Duodenal mucosa (tissue), 2 donors: ENCODE measurements at regions not wholly inside any gene's neighbourhood (a gene's known extent, or its start where the extent isn't known, plus 50 kb on each side); places are given as distances from the start of the nearest gene placed in this dataset.

Experiments used
- H3K27ac ChIP-seq: one replicate; pipeline ENCODE4 v1.7.0; 2013; ENCODE audit warnings: low read depth, low read length
- H3K27me3 ChIP-seq, 2 donors: one replicate each; pipeline ENCODE4 v1.7.0; 2013; ENCODE audit warnings: low read length in 2 of 2, control low read depth in 1 of 2; ENCODE audit not compliant: insufficient read depth in 2 of 2, control insufficient read depth in 1 of 2
- H3K36me3 ChIP-seq, 2 donors: one replicate each; pipeline ENCODE4 v1.7.0; 2013; ENCODE audit warnings: low read length in 2 of 2, control low read depth in 1 of 2; ENCODE audit not compliant: insufficient read depth in 2 of 2, control insufficient read depth in 1 of 2
- H3K4me1 ChIP-seq, 2 donors: one replicate each; pipeline ENCODE4 v1.7.0; 2013; ENCODE audit warnings: low read length in 2 of 2, control low read depth in 1 of 2; ENCODE audit not compliant: insufficient read depth in 2 of 2, control insufficient read depth in 1 of 2
- H3K4me3 ChIP-seq, 2 donors: one replicate each; pipeline ENCODE4 v1.7.0; 2013; ENCODE audit warnings: low read length in 2 of 2, low read depth in 1 of 2
- H3K9ac ChIP-seq, 2 donors: one replicate each; pipeline ENCODE4 v1.7.0; 2013; ENCODE audit warnings: low read length in 2 of 2, low read depth in 1 of 2
- H3K9me3 ChIP-seq, 2 donors: one replicate each; pipeline ENCODE4 v1.7.0; 2013; ENCODE audit warnings: low read length in 2 of 2, control low read depth in 1 of 2; ENCODE audit not compliant: control insufficient read depth in 1 of 2

DNA sequence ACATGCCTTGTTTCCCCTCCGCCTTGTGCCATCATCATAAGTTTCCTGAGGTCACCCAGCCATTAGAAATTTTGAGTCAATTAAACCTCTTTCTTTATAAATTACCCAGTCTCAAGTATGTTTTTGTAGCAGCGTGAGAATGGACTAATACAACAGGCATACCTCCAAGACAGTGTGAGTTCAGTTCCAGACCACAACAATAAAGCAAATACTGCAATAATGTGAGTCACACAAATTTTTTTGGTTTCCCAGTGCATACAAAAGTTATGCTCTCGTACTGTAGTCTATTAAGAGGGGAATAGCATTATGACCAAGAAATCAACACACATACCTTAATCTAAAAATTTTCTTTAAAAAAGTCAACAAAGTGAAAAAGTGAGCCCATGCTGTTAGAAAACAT lies 217.2 kb downstream of the NR4A2 start:
- no peaks in the 10 kb centered on the region for H3K9me3 ChIP-seq
- H3K36me3 ChIP-seq = no peaks in the 10 kb centered on the region
- no peak overlapping the region for H3K9ac ChIP-seq
- no peak overlapping the region for H3K4me3 ChIP-seq
- H3K4me1 ChIP-seq = no peaks in the 10 kb centered on the region
- no peak overlapping the region for H3K27ac ChIP-seq
- no peaks in the 10 kb centered on the region for H3K27me3 ChIP-seq

DNA sequence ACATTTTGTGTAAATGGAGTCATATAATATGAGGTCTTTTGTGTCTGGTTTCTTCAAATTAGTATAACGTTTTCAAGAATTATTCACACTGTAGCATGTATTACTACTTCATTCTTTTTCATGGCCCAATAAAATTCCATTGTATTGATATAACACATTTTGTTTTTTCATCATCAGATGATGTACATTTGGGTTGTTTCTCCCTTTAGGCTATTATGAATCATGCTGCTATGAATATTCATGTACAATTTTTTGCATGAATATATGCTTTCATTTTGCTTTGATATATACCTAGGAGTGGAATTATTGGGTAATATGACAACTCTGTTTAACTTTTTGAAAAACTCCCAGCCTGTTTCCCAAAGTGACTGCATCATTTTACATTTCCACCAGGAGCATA lies 220.2 kb downstream of the NR4A2 start:
- Histone ChIP-seq H3K4me1 (no peaks in the 10 kb centered on the region), H3K4me3 (no peak overlapping the region), H3K9ac (no peak overlapping the region), H3K27me3 (no peaks in the 10 kb centered on the region), H3K27ac (no peak overlapping the region), H3K36me3 (no peaks in the 10 kb centered on the region), H3K9me3 (no peaks in the 10 kb centered on the region)

DNA sequence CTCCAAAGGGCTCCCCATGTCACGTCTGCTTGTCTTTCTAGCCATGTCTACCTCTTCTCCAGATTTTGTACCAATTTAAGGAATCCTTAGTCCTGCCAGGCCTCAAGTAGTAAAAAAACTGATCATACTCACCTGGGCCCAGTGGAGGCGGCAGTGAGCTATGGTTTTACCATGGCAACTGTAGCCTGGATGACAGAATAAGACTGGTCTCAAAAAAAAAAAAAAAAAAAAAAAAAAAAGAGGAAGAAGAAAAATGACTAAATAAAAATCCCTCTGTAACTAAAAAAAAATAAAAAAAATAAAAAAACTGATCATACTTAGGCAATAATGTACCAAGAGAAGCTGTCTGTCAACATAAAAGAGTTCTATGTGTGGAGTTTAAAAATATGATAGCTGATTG lies 221.6 kb downstream of the NR4A2 start:
- Histone ChIP-seq H3K4me1 (no peaks in the 10 kb centered on the region), H3K27ac (no peak overlapping the region), H3K4me3 (no peak overlapping the region), H3K27me3 (no peaks in the 10 kb centered on the region), H3K36me3 (no peaks in the 10 kb centered on the region), H3K9me3 (no peaks in the 10 kb centered on the region), H3K9ac (no peak overlapping the region)

DNA sequence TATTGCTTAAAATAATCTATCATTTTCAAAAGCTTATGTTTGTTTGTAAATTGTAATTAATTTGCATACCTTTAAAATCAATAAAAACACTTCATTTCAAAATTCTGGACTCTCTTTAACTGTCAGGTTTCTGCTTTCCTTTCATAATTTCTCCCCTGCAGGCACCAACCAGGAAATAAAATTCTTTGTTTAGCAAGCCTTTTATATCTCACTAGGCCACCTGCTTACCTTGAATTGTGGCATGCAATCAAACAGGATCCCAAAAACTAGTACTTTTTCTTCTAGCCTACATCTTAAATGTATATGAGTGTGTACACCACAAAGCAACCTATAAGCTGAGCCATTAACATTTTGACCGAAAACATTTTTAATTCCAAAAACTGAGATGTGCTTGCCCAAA lies 233.1 kb downstream of the NR4A2 start:
- no peak overlapping the region for H3K9ac ChIP-seq

DNA sequence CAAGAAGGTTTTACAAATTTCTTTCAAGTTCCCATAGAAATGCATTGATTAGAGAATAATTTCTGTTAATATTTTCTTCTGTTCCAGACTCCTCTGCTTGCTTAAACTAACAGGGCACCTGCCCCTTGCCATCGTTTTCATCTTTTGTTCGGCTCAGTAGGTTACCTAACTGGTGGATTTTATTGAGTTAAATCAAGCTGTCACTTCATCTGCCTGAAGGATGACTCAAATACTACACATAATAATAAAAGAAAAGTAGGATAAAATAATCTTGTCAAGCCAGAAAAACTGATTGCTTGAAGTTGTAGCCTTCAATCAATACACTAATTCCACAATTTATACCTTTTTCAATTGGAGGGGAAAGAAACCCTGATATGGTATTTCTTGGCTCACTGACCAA lies 234.0 kb downstream of the NR4A2 start:
- no peaks in the 10 kb centered on the region for H3K36me3 ChIP-seq
- H3K9ac ChIP-seq = no peak overlapping the region
- no peaks in the 10 kb centered on the region for H3K27me3 ChIP-seq
- no peak overlapping the region for H3K4me3 ChIP-seq
- no peaks in the 10 kb centered on the region for H3K4me1 ChIP-seq
- no peak overlapping the region for H3K27ac ChIP-seq
- H3K9me3 ChIP-seq = no peaks in the 10 kb centered on the region

More for the DNA sequence above, 233.1 kb downstream of the NR4A2 start:
- Histone ChIP-seq H3K27ac (no peak overlapping the region), H3K36me3 (no peaks in the 10 kb centered on the region), H3K4me3 (no peak overlapping the region), H3K27me3 (no peaks in the 10 kb centered on the region), H3K9me3 (no peaks in the 10 kb centered on the region), H3K4me1 (no peaks in the 10 kb centered on the region)

DNA sequence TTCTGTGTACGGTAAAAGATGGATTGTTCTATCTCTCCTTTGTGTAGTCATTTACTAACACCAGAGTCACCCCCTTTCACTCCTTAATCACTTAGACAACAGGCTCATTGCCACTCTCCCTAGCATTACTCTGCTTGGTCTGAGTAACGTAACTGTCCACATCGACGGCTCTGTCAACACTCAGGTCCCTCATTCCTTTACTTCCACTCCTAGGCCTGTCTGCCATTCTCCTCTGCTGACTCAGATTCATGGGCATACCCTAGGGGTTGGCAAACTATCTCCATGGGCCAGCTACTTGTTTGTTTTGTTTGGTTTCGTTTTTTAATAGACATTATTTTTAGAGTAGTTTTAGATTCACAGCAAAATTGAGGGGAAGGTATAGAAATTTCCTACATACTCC lies 243.9 kb downstream of the NR4A2 start:
- no peaks in the 10 kb centered on the region for H3K36me3 ChIP-seq
- no peaks in the 10 kb centered on the region for H3K9me3 ChIP-seq
- no peaks in the 10 kb centered on the region for H3K4me1 ChIP-seq
- H3K4me3 ChIP-seq = no peak overlapping the region
- no peak overlapping the region for H3K27ac ChIP-seq
- H3K27me3 ChIP-seq = no peaks in the 10 kb centered on the region
- H3K9ac ChIP-seq = no peak overlapping the region

DNA sequence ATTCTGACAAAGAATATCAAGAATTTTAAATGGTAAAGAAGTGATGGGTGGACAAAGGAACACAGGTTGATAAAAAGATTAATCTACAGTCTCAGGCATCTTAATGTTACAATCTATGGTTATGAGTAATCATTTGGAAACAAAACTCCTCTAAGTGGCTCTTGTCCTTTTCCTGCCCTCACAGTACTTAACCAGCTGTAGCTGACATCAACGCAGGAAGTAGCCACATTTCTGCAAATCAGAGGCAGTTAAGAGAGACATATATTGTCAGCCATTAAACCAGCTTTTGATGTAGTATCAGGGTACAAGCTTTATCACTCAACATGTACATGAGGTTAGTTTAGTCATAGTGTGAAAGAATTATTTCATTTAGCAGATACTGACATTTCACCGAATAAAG lies 244.6 kb downstream of the NR4A2 start:
- Histone ChIP-seq H3K27ac (no peak overlapping the region), H3K27me3 (no peaks in the 10 kb centered on the region), H3K4me1 (no peaks in the 10 kb centered on the region), H3K9ac (no peak overlapping the region), H3K4me3 (no peak overlapping the region), H3K36me3 (no peaks in the 10 kb centered on the region), H3K9me3 (no peaks in the 10 kb centered on the region)

DNA sequence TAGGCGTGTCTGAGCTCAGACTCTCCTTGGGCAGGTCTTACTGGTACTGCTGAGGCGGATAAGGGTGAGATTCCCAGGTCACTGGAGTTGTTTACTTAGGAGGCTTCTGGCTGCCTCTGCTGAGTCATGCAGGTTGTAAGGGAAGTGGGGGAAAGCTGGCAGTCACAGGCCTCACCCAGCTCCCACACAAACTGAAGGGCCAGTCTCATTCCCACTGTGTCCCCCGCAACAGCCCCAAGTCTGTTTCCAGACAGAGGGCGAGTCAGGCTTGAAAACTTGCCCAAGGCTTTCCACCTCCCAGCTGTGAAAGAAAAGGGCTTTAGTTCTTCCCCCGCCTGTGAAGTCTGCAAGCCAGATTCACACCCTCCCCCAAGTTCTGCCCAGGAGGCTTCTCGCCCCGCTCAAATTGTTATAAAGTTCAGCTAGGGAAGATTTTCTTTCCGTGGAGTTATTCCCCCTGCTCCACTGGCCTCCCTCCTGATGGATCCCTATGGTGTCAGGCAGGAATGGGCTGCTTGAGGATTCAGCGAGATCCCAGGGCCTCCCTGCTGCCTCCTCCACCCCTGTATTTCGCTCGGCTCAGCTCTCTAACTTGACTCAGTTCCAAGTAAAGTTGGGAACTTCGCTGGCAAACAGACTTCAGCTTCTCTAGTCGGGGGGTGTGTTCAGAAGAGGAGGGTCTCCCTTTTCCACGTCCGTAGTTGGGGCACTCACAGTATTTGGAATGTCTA lies 248.6 kb downstream of the NR4A2 start:
- Histone ChIP-seq H3K36me3 (no peaks in the 10 kb centered on the region), H3K9ac (no peak overlapping the region), H3K4me1 (no peaks in the 10 kb centered on the region), H3K9me3 (no peaks in the 10 kb centered on the region), H3K27me3 (no peaks in the 10 kb centered on the region), H3K27ac (no peak overlapping the region), H3K4me3 (no peak overlapping the region)

DNA sequence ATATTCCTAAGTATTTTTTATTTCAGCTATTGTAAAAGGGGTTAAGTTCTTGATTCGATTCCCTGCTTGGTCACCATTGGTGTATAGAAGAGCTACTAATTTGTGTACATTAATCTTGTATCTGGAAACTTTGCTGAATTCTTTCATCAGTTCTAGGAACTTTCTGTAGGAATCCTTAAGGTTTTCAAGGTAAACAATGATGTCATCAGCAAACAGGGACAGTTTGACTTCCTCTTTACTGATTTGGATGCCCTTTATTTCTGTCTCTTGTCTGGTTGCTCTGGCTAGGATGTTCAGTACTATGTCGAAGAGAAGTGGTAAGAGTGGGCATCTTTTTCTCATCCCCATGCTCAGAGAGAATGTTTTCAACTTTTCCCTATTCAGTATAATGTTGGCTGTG lies 252.7 kb downstream of the NR4A2 start:
- no peak overlapping the region for H3K4me3 ChIP-seq
- H3K36me3 ChIP-seq = no peaks in the 10 kb centered on the region

DNA sequence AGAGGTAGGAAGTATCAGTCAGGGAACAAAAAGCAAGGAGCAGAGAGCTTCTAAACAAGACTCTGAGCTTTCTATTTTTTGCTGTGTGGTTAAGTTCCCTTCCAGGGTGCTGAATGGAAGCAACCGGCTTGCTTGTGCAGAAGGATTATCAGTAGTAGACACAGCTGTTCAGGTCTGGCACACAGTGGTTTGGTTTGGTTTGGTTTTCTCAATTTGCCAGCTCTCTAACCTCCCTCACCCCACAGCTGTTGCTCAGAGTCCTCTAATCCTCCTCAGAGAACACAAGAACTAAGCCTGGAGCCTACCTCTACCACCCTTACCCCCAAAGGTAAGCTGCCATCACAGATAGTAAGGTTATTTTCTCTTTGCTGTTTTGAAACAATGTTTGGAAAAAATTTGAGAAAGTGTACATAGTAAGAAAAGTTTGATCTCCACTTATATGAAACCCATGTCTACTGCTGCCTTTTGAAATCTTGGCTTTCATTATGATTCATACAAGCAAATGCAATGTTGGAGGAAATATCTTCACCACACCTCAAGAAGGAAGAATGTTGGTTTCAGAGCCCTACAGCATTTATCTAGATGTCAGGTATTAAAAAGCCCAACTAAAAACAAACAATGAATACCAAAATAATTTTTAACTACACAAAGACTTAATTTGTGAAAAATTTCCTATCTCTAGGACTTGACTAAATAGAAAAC lies 255.3 kb downstream of the NR4A2 start:
- Histone ChIP-seq H3K36me3 (no peaks in the 10 kb centered on the region), H3K9me3 (no peaks in the 10 kb centered on the region), H3K27ac (no peak overlapping the region), H3K4me3 (no peak overlapping the region), H3K4me1 (no peaks in the 10 kb centered on the region), H3K9ac (no peak overlapping the region), H3K27me3 (no peaks in the 10 kb centered on the region)

More for the DNA sequence above, 252.7 kb downstream of the NR4A2 start:
- no peaks in the 10 kb centered on the region for H3K9me3 ChIP-seq
- H3K4me1 ChIP-seq = no peaks in the 10 kb centered on the region
- H3K27me3 ChIP-seq = no peaks in the 10 kb centered on the region
- H3K27ac ChIP-seq = no peak overlapping the region
- H3K9ac ChIP-seq = no peak overlapping the region
